Liver (tissue), 3 donors: ENCODE measurements at regions not wholly inside any gene's neighbourhood (a gene's known extent, or its start where the extent isn't known, plus 50 kb on each side); places are given as distances from the start of the nearest gene placed in this dataset.

Experiments
- CTCF ChIP-seq: fragments of 150-350 bp; IDR thresholded peaks from 2 replicates; pipeline ENCODE4 v1.5.1; 2017; ENCODE audit warnings: improper control_type of control experiment, low read depth, low read length; ENCODE audit not compliant: missing input control
- FOXA1 ChIP-seq: IDR thresholded peaks from 2 replicates; pipeline ENCODE4 v1.6.1; 2016; ENCODE audit warnings: antibody characterized with exemption
- GABPA ChIP-seq, 2 donors: IDR thresholded peaks in 1 of 2; conservative IDR thresholded peaks in 1 of 2; 2 replicates each; pipeline ENCODE4 v1.6.1; 2016; ENCODE audit warnings: antibody characterized with exemption in 2 of 2, mild to moderate bottlenecking in 1 of 2, moderate library complexity in 1 of 2
- HNF4A ChIP-seq, 2 donors: conservative IDR thresholded peaks; 2 replicates each; pipeline ENCODE4 v1.6.1; 2016; ENCODE audit warnings: antibody characterized with exemption in 2 of 2, mild to moderate bottlenecking in 2 of 2
- JUND ChIP-seq, 2 donors: IDR thresholded peaks; 2 replicates each; pipeline ENCODE4 v1.6.1; 2016; ENCODE audit warnings: antibody characterized with exemption in 2 of 2
- MAX ChIP-seq: IDR thresholded peaks from 2 replicates; pipeline ENCODE4 v1.6.1; 2016; ENCODE audit warnings: antibody characterized with exemption
- NR2F2 ChIP-seq: IDR thresholded peaks from 2 replicates; pipeline ENCODE4 v1.6.1; 2016; ENCODE audit warnings: antibody characterized with exemption
- RAD21 ChIP-seq, 2 donors: IDR thresholded peaks; 2 replicates each; pipeline ENCODE4 v1.6.1; 2016; ENCODE audit warnings: antibody characterized with exemption in 2 of 2, mild to moderate bottlenecking in 2 of 2
- SP1 ChIP-seq: IDR thresholded peaks from 2 replicates; pipeline ENCODE4 v1.6.1; 2018; ENCODE audit warnings: antibody characterized with exemption, mild to moderate bottlenecking
- TAF1 ChIP-seq: conservative IDR thresholded peaks from 2 replicates; pipeline ENCODE4 v1.6.1; 2016; ENCODE audit warnings: antibody characterized with exemption, mild to moderate bottlenecking
- YY1 ChIP-seq: IDR thresholded peaks from 2 replicates; pipeline ENCODE4 v1.6.1; 2016; ENCODE audit warnings: antibody characterized with exemption, mild to moderate bottlenecking
- ZBTB33 ChIP-seq: IDR thresholded peaks from 2 replicates; pipeline ENCODE4 v1.6.1; 2016; ENCODE audit warnings: antibody characterized with exemption
- TF ChIP-seq, protein P1 (sequence below): IDR thresholded peaks from 2 replicates; pipeline ENCODE4 v1.6.1; 2016; ENCODE audit warnings: antibody characterized with exemption, mild to moderate bottlenecking
- TF ChIP-seq, protein P2 (sequence below): IDR thresholded peaks from 2 replicates; pipeline ENCODE4 v1.6.1; 2016; ENCODE audit warnings: antibody characterized with exemption
- donor health status: healthy.
- donor health status: healthy.

DNA sequence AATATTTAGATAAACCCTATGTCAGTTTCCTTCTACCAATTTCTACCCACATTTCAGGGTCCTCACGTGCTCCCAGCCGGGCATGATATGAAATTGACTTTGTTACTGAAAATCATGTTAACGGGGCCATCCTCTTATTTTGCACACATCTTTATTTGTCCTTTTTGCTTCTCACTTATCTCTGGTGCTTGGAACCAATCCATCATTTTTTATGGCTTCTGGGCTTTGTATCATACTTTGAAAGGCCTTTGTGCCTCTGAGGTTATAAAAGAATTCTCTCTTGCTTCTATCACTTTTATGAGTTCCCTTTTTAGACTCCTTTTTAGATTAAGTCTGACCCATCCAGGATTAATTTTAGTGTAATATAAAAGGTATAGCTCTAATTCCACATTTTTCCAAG is 81.7 kb upstream of the PRNP start:
- TF ChIP-seq ZBTB33 (no peak), SP1 (no peak), RAD21 (IDR thresholded peaks at IDR 0.05) (no peak), MAX (no peak), CTCF (no peak), TAF1 (no peak), YY1 (no peak), JUND (IDR thresholded peaks at IDR 0.05) (no peak), FOXA1 (no peak), GABPA (IDR thresholded peaks at IDR 0.05 in 1 of 2, conservative IDR thresholded peaks at IDR 0.05 in 1 of 2) (no peak), HNF4A (conservative IDR thresholded peaks at IDR 0.05) (no peak), NR2F2 (no peak)
- TF ChIP-seq, protein P1, sequence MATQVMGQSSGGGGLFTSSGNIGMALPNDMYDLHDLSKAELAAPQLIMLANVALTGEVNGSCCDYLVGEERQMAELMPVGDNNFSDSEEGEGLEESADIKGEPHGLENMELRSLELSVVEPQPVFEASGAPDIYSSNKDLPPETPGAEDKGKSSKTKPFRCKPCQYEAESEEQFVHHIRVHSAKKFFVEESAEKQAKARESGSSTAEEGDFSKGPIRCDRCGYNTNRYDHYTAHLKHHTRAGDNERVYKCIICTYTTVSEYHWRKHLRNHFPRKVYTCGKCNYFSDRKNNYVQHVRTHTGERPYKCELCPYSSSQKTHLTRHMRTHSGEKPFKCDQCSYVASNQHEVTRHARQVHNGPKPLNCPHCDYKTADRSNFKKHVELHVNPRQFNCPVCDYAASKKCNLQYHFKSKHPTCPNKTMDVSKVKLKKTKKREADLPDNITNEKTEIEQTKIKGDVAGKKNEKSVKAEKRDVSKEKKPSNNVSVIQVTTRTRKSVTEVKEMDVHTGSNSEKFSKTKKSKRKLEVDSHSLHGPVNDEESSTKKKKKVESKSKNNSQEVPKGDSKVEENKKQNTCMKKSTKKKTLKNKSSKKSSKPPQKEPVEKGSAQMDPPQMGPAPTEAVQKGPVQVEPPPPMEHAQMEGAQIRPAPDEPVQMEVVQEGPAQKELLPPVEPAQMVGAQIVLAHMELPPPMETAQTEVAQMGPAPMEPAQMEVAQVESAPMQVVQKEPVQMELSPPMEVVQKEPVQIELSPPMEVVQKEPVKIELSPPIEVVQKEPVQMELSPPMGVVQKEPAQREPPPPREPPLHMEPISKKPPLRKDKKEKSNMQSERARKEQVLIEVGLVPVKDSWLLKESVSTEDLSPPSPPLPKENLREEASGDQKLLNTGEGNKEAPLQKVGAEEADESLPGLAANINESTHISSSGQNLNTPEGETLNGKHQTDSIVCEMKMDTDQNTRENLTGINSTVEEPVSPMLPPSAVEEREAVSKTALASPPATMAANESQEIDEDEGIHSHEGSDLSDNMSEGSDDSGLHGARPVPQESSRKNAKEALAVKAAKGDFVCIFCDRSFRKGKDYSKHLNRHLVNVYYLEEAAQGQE, result no peak
- TF ChIP-seq, protein P2, sequence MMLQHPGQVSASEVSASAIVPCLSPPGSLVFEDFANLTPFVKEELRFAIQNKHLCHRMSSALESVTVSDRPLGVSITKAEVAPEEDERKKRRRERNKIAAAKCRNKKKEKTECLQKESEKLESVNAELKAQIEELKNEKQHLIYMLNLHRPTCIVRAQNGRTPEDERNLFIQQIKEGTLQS, result no peak
